ENCODE measurements at regions not wholly inside any gene's neighbourhood (a gene's known extent, or its start where the extent isn't known, plus 50 kb on each side); places are given as distances from the start of the nearest gene placed in this dataset.
A peak's percentile ranks its signal among the peaks of the same experiment; 100 is the strongest.
"Not testable (repeated sequence)": the region's sequence is repeated elsewhere in the genome, so short reads cannot be mapped to it uniquely, and the experiment has no call there.

- no peak for DNase-seq (ENCODE audit: low spot score)
Observed at GRCh38 chr10:61047081-61047480, 103.1 kb upstream of the RHOBTB1 start.

GRCh38 chr10:61045480-61045879, 101.5 kb upstream of the RHOBTB1 start:
- not testable (repeated sequence) for DNase-seq (ENCODE audit: low spot score)

GRCh38 chr10:61042533-61042932, 98.5 kb upstream of the RHOBTB1 start:
- DNase-seq (ENCODE audit: low spot score), result no peak

GRCh38 chr10:61040399-61041016, 96.5 kb upstream of the RHOBTB1 start:
- DNase-seq (ENCODE audit: low spot score), result no peak

- DNase-seq (ENCODE audit: low spot score), result no peak
Observed at GRCh38 chr10:61039868-61040267, 95.9 kb upstream of the RHOBTB1 start.

- DNase-seq (ENCODE audit: low spot score), result not testable (repeated sequence)
Observed at GRCh38 chr10:61037261-61037830, 93.4 kb upstream of the RHOBTB1 start.

- not testable (repeated sequence) for DNase-seq (ENCODE audit: low spot score)
Observed at GRCh38 chr10:61036148-61036547, 92.2 kb upstream of the RHOBTB1 start.

- no peak for DNase-seq (ENCODE audit: low spot score)
Observed at GRCh38 chr10:61031341-61031740, 87.4 kb upstream of the RHOBTB1 start.

- DNase-seq (ENCODE audit: low spot score), result no peak
Observed at GRCh38 chr10:61029411-61029810, 85.4 kb upstream of the RHOBTB1 start.

- peak; percentile 49 for DNase-seq (ENCODE audit: low spot score)
Observed at GRCh38 chr10:61028861-61029361, 84.9 kb upstream of the RHOBTB1 start.

- peak; percentile 46 for DNase-seq (ENCODE audit: low spot score)
Observed at GRCh38 chr10:61024856-61025201, 80.8 kb upstream of the RHOBTB1 start.

GRCh38 chr10:61024151-61024855, 80.3 kb upstream of the RHOBTB1 start:
- DNase-seq (ENCODE audit: low spot score), result no peak

GRCh38 chr10:61023053-61023452, 79.1 kb upstream of the RHOBTB1 start:
- DNase-seq (ENCODE audit: low spot score), result no peak

GRCh38 chr10:61021926-61022325, 77.9 kb upstream of the RHOBTB1 start:
- no peak for DNase-seq (ENCODE audit: low spot score)

GRCh38 chr10:61020420-61021158, 76.6 kb upstream of the RHOBTB1 start:
- no peak for DNase-seq (ENCODE audit: low spot score)

GRCh38 chr10:61018146-61018545, 74.2 kb upstream of the RHOBTB1 start:
- DNase-seq (ENCODE audit: low spot score), result no peak

- no peak for DNase-seq (ENCODE audit: low spot score)
Observed at GRCh38 chr10:61016630-61017029, 72.6 kb upstream of the RHOBTB1 start.

GRCh38 chr10:61016007-61016406, 72.0 kb upstream of the RHOBTB1 start:
- DNase-seq (ENCODE audit: low spot score), result no peak

GRCh38 chr10:61010863-61011262, 66.9 kb upstream of the RHOBTB1 start:
- DNase-seq (ENCODE audit: low spot score), result no peak

GRCh38 chr10:61003069-61003468, 59.1 kb upstream of the RHOBTB1 start:
- DNase-seq (ENCODE audit: low spot score), result not testable (repeated sequence)

- no peak for DNase-seq (ENCODE audit: low spot score)
Observed at GRCh38 chr10:61001731-61002122, 57.7 kb upstream of the RHOBTB1 start.

Measured in AG20443 (cell line).